SK-N-SH (cell line): ENCODE measurements at regions not wholly inside any gene's neighbourhood (a gene's known extent, or its start where the extent isn't known, plus 50 kb on each side); places are given as distances from the start of the nearest gene placed in this dataset.

Source experiments
- CTCF ChIP-seq: fragments of 200-600 bp; sonication (generic); IDR thresholded peaks from 2 replicates; pipeline ENCODE4 v1.6.1; 2017; ENCODE audit warnings: antibody characterized with exemption, mild to moderate bottlenecking, moderate library complexity
- EP300 ChIP-seq, 2 experiments: IDR thresholded peaks; 2 replicates each; pipeline versions ENCODE4 v1.4.0 to v1.6.1; 2012; ENCODE audit warnings: borderline replicate concordance in 1 of 2, low read depth in 1 of 2, low read length in 1 of 2
- NRF1 ChIP-seq: IDR thresholded peaks from 2 replicates; pipeline ENCODE4 v1.6.1; 2012; ENCODE audit warnings: low read depth, mild to moderate bottlenecking, low read length
- POLR2AphosphoS5 ChIP-seq: IDR thresholded peaks from 2 replicates; pipeline ENCODE4 v1.6.1; 2012; ENCODE audit warnings: low read depth, low read length
- RAD21 ChIP-seq: IDR thresholded peaks from 2 replicates; pipeline ENCODE4 v1.6.1; 2012; ENCODE audit warnings: mild to moderate bottlenecking, low read length
- REST ChIP-seq: IDR thresholded peaks from 2 replicates; pipeline ENCODE4 v1.6.1; 2012; ENCODE audit warnings: mild to moderate bottlenecking, low read depth, low read length, moderate library complexity
- YY1 ChIP-seq: IDR thresholded peaks from 2 replicates; pipeline ENCODE4 v1.4.0; 2012; ENCODE audit warnings: low read depth, mild to moderate bottlenecking
- TF ChIP-seq, protein P1 (sequence below): IDR thresholded peaks from 2 replicates; pipeline ENCODE4 v1.4.0; 2012; ENCODE audit warnings: low read depth, borderline replicate concordance
- TF ChIP-seq, protein P2 (sequence below): fragments of 150-350 bp; IDR thresholded peaks from 2 replicates; pipeline ENCODE4 v1.6.1; 2017; ENCODE audit warnings: antibody characterized with exemption, low read length, low read depth, borderline replicate concordance

DNA sequence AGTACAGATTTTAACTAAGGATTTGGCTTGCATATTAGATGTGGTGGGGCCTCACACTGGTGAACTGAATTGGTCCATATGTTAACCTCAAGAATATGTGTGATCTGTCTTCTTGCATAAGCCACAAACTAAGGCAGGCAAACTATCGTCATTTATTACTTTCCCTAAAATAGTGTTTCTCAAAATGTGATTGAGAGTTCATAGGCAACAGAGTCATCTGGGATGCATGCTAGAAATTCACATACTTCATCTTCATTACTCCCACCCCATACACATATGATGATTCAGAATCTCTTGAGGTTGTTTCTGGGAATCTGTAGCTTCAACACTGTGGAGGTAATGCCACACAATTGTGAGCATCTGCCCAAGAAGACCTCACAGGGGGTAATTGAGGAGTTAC, 822.8 kb upstream of the CDH2 start:
- TF ChIP-seq REST (no peak), RAD21 (no peak), NRF1 (no peak), CTCF (no peak), YY1 (no peak), POLR2AphosphoS5 (no peak), EP300 (IDR thresholded peaks at IDR 0.05; ENCODE audit: borderline replicate concordance in 1 of 2, low read depth in 1 of 2, low read length in 1 of 2) (no peak)
- TF ChIP-seq, protein P1, sequence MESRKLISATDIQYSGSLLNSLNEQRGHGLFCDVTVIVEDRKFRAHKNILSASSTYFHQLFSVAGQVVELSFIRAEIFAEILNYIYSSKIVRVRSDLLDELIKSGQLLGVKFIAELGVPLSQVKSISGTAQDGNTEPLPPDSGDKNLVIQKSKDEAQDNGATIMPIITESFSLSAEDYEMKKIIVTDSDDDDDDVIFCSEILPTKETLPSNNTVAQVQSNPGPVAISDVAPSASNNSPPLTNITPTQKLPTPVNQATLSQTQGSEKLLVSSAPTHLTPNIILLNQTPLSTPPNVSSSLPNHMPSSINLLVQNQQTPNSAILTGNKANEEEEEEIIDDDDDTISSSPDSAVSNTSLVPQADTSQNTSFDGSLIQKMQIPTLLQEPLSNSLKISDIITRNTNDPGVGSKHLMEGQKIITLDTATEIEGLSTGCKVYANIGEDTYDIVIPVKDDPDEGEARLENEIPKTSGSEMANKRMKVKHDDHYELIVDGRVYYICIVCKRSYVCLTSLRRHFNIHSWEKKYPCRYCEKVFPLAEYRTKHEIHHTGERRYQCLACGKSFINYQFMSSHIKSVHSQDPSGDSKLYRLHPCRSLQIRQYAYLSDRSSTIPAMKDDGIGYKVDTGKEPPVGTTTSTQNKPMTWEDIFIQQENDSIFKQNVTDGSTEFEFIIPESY, result no peak
- TF ChIP-seq, protein P2, sequence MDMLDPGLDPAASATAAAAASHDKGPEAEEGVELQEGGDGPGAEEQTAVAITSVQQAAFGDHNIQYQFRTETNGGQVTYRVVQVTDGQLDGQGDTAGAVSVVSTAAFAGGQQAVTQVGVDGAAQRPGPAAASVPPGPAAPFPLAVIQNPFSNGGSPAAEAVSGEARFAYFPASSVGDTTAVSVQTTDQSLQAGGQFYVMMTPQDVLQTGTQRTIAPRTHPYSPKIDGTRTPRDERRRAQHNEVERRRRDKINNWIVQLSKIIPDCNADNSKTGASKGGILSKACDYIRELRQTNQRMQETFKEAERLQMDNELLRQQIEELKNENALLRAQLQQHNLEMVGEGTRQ, result no peak
